Lower leg skin (tissue), 4 donors: ENCODE measurements at regions not wholly inside any gene's neighbourhood (a gene's known extent, or its start where the extent isn't known, plus 50 kb on each side); places are given as distances from the start of the nearest gene placed in this dataset.

Experiments
- DNase-seq, 2 donors: peaks; one replicate each; pipeline ENCODE4 v3.0.0-alpha.2; 2019; ENCODE audit warnings: low spot score in 2 of 2
- H3K4me3 ChIP-seq: fragments of 200-600 bp; sonication (generic); 2 replicates; pipeline ENCODE4 v1.5.1; 2017; ENCODE audit warnings: mild to moderate bottlenecking, low read depth; ENCODE audit not compliant: poor library complexity, severe bottlenecking
- POLR2A ChIP-seq, 2 donors: fragments of 450-650 bp; IDR thresholded peaks; one replicate each; pipeline ENCODE4 v1.6.1; 2016 to 2017; ENCODE audit warnings: antibody characterized with exemption in 2 of 2, mild to moderate bottlenecking in 1 of 2, moderate library complexity in 1 of 2
- WGBS, 2 donors: methylation state at CpG; one replicate each; pipeline ENCODE4 v1.1.5; 2018; 5-methylcytosine and 5-hydroxymethylcytosine counted together
- intact Hi-C: fragments of 100-400 bp; cut with DNase I; formaldehyde crosslinking; loops from one replicate; pipeline ENCODE4 v1.15.0; 2023; ENCODE audit warnings: low total_unique reads
- TF ChIP-seq, protein P1 (sequence below), 3 donors: fragments of 450-650 bp; IDR thresholded peaks; one replicate each; pipeline ENCODE4 v1.5.1; 2016; ENCODE audit warnings: antibody characterized with exemption in 3 of 3, mild to moderate bottlenecking in 3 of 3, moderate library complexity in 2 of 3

DNA sequence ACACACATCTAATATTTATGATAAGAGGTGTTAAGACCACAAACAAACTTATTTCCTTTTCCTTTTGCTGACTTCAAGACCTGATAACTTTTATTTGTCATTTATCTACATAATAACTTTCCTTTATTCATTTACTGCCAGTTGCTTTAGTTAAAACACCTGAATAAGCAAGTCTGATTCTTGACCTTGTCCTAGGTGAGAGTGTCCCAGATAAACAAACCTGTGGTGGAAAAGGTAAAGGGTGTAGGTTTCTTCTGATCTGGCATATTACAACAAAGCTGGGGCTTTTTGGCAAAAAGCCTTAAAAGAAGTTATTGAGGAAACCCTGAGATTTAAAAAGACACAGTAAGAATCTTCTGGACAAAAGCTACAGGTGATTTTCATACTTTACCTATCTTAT is 191.5 kb downstream of the ZBBX start:
- intact Hi-C loops = no loop called here
- DNase-seq = no peak
- no peak overlapping the region for H3K4me3 ChIP-seq
- no peak for TF ChIP-seq POLR2A (IDR thresholded peaks at IDR 0.05)
- TF ChIP-seq, protein P1, sequence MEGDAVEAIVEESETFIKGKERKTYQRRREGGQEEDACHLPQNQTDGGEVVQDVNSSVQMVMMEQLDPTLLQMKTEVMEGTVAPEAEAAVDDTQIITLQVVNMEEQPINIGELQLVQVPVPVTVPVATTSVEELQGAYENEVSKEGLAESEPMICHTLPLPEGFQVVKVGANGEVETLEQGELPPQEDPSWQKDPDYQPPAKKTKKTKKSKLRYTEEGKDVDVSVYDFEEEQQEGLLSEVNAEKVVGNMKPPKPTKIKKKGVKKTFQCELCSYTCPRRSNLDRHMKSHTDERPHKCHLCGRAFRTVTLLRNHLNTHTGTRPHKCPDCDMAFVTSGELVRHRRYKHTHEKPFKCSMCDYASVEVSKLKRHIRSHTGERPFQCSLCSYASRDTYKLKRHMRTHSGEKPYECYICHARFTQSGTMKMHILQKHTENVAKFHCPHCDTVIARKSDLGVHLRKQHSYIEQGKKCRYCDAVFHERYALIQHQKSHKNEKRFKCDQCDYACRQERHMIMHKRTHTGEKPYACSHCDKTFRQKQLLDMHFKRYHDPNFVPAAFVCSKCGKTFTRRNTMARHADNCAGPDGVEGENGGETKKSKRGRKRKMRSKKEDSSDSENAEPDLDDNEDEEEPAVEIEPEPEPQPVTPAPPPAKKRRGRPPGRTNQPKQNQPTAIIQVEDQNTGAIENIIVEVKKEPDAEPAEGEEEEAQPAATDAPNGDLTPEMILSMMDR (IDR thresholded peaks at IDR 0.05) = no peak

DNA sequence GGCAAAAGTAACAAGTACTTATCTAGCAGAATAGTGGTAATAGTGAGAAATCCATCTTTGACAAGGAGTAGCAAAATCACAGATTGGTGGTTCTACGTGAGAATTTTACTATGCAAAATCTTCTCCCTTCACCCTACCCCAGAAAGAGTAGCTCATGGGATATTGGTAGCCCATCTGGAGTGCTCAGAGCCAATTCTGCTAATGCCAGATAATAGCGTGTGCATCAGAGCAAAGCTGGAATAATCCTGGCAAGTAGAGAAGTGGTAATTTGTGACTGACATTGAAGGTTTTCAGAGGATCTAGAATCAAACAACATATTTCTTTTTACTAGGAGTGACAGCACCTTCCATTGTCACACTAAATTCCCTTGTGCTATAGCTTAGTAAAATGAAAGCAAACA is 192.9 kb downstream of the ZBBX start:
- H3K4me3 ChIP-seq = no peak overlapping the region
- DNase-seq = no peak
- intact Hi-C loops = no loop called here
- TF ChIP-seq POLR2A (IDR thresholded peaks at IDR 0.05) = no peak
- TF ChIP-seq, protein P1 (IDR thresholded peaks at IDR 0.05) = no peak
- WGBS, 2 donors = 56 to 59% methylated on average over 2 of the region's 2 CpGs

DNA sequence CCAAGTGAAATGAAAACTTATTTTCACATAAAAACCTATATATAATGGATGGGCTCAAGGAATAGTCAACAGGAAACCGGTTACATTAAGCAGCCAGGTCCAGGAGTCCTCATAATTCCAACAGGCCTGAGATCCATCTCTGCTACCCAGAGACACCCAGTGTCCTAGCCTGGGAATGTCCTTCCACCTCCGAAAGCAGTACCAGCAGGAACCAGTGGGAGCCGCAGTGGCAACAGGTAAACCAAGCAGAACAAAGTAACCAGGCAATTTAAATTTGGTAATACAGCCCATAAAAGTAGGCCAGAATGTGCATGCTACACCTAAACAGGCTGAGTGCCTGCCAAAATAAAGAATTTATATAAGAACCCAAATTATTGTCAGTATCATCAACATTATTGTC is 195.6 kb downstream of the ZBBX start:
- 67 to 79% methylated on average over 3 of the region's 3 CpGs for WGBS, 2 donors
- H3K4me3 ChIP-seq = no peak overlapping the region
- intact Hi-C loops = no loop called here
- DNase-seq = no peak
- no peak for TF ChIP-seq POLR2A (IDR thresholded peaks at IDR 0.05)
- TF ChIP-seq, protein P1 (IDR thresholded peaks at IDR 0.05) = no peak

DNA sequence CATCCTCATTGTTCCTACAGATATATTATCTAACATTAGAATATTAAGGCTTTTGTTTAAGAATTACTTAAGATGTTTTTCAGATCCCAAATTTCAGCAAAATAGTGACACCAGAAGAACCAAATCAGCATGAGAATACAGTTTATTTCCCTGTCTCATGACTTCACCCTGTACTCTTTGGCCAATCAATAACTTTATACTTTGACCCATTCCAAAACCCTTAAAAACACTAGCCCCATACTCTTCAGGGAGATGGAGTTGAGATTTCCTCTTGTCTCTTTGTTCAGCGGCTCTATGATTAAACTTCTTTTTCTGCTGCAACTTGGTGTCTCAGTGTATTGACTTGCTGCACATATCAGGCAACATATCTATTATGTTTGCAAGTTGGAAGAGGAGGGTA is 207.7 kb downstream of the ZBBX start:
- WGBS, 2 donors = 93% methylated on average over 1 of the region's 1 CpG
- intact Hi-C loops = no loop called here

DNA sequence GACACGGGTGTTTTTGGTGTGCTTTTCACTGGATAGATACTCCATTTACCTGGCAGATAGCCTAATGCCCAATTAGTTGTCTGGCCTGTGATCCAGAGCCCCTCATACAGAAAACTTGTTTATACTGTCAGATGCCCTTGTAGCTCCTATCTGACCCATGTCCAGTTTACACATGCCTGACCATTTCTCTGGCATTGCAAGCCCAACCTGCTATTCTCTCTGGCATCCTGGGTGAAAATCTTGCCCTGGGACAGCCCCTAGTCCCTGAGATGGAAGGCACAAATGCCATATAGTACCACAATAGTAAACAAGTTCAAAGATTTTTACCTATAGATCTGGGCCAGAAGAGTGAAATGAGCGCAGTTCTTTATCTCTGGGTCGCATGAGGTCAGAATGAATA is 212.6 kb downstream of the ZBBX start:
- TF ChIP-seq, protein P1 (IDR thresholded peaks at IDR 0.05) = no peak
- no peak for TF ChIP-seq POLR2A (IDR thresholded peaks at IDR 0.05)
- no peak overlapping the region for H3K4me3 ChIP-seq
- no peak for DNase-seq
- 82 to 85% methylated on average over 3 of the region's 3 CpGs for WGBS, 2 donors
- intact Hi-C loops = no loop called here

More for the DNA sequence above, 207.7 kb downstream of the ZBBX start:
- DNase-seq = no peak
- no peak for TF ChIP-seq POLR2A (IDR thresholded peaks at IDR 0.05)
- no peak overlapping the region for H3K4me3 ChIP-seq

DNA sequence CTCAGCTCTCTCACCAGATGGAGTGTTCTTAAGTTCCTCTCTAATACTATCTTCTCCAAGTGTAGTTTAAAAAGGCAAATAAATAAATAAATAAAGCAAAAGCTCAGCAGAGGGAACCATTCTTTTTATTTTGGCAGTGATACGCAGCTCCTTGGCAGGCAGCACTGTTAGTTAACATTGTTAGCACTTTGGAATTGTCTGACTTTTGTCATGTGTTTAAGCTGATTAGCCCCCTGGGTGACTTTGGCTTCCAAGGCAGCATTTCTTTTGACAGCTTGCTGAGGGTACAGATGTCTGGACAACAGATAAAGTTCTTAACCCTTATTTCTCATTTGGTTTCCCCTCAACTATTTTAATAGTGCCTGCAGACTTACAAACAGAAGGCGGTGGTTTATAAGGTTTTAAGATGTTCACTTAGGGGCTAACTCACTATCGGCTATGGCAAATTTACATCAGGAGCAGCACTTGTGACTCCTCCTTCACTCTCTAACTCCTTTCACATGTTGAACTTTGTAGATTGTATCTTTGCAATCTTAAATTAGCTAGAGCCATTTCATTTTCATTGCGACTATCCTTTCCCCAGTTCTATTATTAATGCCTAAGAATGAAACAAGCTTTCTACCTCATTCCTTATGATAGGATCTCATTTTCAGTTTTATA is 213.4 kb downstream of the ZBBX start:
- no peak overlapping the region for H3K4me3 ChIP-seq
- WGBS, 2 donors = 34 to 47% methylated on average over 4 of the region's 4 CpGs
- intact Hi-C loops = no loop called here
- no peak for TF ChIP-seq POLR2A (IDR thresholded peaks at IDR 0.05)
- TF ChIP-seq, protein P1 (IDR thresholded peaks at IDR 0.05) = no peak
- DNase-seq = no peak
